SK-N-SH treated with all-trans-retinoic acid at 6 μM for 48 hours (cell line): ENCODE measurements at regions not wholly inside any gene's neighbourhood (a gene's known extent, or its start where the extent isn't known, plus 50 kb on each side); places are given as distances from the start of the nearest gene placed in this dataset.

Source experiments
- CREB5 ChIP-seq: fragments of 250-450 bp; sonication (Bioruptor Pico); IDR thresholded peaks from 2 replicates; pipeline ENCODE4 v1.5.1; 2020; ENCODE audit warnings: low read depth, mild to moderate bottlenecking, moderate library complexity
- ISL1 ChIP-seq: fragments of 250-450 bp; sonication (Bioruptor Pico); IDR thresholded peaks from 2 replicates; pipeline ENCODE4 v2.1.2; 2022; ENCODE audit warnings: mild to moderate bottlenecking, moderate library complexity
- OSR1 ChIP-seq: fragments of 250-450 bp; sonication (Bioruptor Pico); IDR thresholded peaks from 2 replicates; pipeline ENCODE4 v1.8.0; 2022; ENCODE audit warnings: moderate library complexity, mild to moderate bottlenecking, inconsistent platforms
- TF ChIP-seq, protein P1 (sequence below): fragments of 250-450 bp; sonication (Bioruptor Pico); IDR thresholded peaks from 2 replicates; pipeline ENCODE4 v1.8.0; 2021; ENCODE audit warnings: low read depth, mild to moderate bottlenecking, moderate library complexity, borderline replicate concordance

DNA sequence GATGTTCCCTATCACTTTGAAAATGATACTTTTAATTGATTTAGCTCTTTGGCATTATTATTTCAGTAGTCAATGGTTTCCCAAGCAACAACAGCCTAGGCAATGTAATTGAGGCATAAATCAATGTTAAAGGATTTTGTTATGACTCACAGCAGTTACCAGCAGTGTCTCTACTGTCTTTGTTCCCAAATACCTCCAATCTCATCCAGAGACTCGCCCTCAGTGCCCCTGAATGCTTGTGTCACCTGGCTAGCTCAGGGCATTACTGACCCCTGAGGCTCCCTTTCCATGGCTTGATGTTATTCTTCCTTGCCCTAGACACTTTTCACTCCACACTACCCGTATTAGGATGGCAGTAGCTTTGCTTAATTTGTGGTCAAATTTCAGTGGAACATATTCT is 227.2 kb downstream of the SQOR start:
- TF ChIP-seq CREB5 (CRISPR knock-in tag) (no peak), ISL1 (CRISPR knock-in tag) (no peak), OSR1 (no peak)
- TF ChIP-seq, protein P1, sequence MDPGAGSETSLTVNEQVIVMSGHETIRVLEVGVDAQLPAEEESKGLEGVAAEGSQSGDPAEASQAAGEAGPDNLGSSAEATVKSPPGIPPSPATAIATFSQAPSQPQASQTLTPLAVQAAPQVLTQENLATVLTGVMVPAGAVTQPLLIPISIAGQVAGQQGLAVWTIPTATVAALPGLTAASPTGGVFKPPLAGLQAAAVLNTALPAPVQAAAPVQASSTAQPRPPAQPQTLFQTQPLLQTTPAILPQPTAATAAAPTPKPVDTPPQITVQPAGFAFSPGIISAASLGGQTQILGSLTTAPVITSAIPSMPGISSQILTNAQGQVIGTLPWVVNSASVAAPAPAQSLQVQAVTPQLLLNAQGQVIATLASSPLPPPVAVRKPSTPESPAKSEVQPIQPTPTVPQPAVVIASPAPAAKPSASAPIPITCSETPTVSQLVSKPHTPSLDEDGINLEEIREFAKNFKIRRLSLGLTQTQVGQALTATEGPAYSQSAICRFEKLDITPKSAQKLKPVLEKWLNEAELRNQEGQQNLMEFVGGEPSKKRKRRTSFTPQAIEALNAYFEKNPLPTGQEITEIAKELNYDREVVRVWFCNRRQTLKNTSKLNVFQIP (CRISPR knock-in tag), result no peak
